DND-41 (cell line): ENCODE measurements at regions not wholly inside any gene's neighbourhood (a gene's known extent, or its start where the extent isn't known, plus 50 kb on each side); places are given as distances from the start of the nearest gene placed in this dataset.

Experiments used
- EZH2 ChIP-seq: IDR thresholded peaks from 3 replicates; pipeline ENCODE4 v1.6.1; 2012; ENCODE audit warnings: borderline replicate concordance, low read depth, mild to moderate bottlenecking, moderate library complexity, low read length, inconsistent platforms; ENCODE audit not compliant: severe bottlenecking
- TF ChIP-seq, protein P1 (sequence below): IDR thresholded peaks from 2 replicates; pipeline ENCODE4 v1.5.1; 2012; ENCODE audit warnings: borderline replicate concordance, low read length, moderate library complexity, mild to moderate bottlenecking; ENCODE audit not compliant: poor library complexity, severe bottlenecking; ENCODE audit errors: extremely low read depth

DNA sequence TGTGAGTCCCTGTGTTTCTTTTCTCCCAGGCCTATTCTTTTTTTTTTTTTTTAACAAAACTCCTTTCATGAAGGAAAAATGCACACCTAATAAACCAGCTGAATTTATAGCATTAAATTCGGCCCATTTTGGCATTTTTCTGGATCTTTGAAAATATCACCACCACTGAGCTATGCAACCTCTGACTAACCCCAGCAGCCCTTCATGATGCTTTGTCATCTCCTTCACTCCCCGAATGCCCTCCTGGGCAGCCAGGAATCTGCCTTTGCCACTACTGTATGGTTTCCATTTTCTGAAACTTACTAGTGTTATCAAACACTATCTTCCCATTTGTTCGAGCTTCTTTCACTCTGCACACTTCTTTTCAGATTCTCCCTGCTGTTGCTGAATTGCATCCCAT, 97.9 kb downstream of the ZNF280B start:
- TF ChIP-seq, protein P1, sequence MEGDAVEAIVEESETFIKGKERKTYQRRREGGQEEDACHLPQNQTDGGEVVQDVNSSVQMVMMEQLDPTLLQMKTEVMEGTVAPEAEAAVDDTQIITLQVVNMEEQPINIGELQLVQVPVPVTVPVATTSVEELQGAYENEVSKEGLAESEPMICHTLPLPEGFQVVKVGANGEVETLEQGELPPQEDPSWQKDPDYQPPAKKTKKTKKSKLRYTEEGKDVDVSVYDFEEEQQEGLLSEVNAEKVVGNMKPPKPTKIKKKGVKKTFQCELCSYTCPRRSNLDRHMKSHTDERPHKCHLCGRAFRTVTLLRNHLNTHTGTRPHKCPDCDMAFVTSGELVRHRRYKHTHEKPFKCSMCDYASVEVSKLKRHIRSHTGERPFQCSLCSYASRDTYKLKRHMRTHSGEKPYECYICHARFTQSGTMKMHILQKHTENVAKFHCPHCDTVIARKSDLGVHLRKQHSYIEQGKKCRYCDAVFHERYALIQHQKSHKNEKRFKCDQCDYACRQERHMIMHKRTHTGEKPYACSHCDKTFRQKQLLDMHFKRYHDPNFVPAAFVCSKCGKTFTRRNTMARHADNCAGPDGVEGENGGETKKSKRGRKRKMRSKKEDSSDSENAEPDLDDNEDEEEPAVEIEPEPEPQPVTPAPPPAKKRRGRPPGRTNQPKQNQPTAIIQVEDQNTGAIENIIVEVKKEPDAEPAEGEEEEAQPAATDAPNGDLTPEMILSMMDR = no peak
- no peak for TF ChIP-seq EZH2
